ENCODE measurements at regions not wholly inside any gene's neighbourhood (a gene's known extent, or its start where the extent isn't known, plus 50 kb on each side); places are given as distances from the start of the nearest gene placed in this dataset.
"Not testable (repeated sequence)": the region's sequence is repeated elsewhere in the genome, so short reads cannot be mapped to it uniquely, and the experiment has no call there.

- no peak for DNase-seq
These were observed 56.3 kb upstream of the NCKAP5 start for GRCh38 chr2:133624551-133624950.

GRCh38 chr2:133627741-133628140, 59.5 kb upstream of the NCKAP5 start:
- DNase-seq = no peak

GRCh38 chr2:133633309-133633708, 65.0 kb upstream of the NCKAP5 start:
- DNase-seq = no peak

GRCh38 chr2:133633881-133634409, 65.7 kb upstream of the NCKAP5 start:
- no peak for DNase-seq

GRCh38 chr2:133635131-133635530, 66.9 kb upstream of the NCKAP5 start:
- no peak for DNase-seq

- DNase-seq = no peak
These were observed 68.0 kb upstream of the NCKAP5 start for GRCh38 chr2:133636287-133636686.

- no peak for DNase-seq
These were observed 71.8 kb upstream of the NCKAP5 start for GRCh38 chr2:133640103-133640502.

GRCh38 chr2:133641497-133641896, 73.2 kb upstream of the NCKAP5 start:
- DNase-seq = no peak

- DNase-seq = no peak
These were observed 73.9 kb upstream of the NCKAP5 start for GRCh38 chr2:133641942-133642725.

GRCh38 chr2:133642791-133643191, 74.5 kb upstream of the NCKAP5 start:
- DNase-seq = no peak

GRCh38 chr2:133643863-133644262, 75.6 kb upstream of the NCKAP5 start:
- DNase-seq = no peak

GRCh38 chr2:133644846-133645245, 76.6 kb upstream of the NCKAP5 start:
- no peak for DNase-seq

GRCh38 chr2:133647386-133647785, 79.1 kb upstream of the NCKAP5 start:
- not testable (repeated sequence) for DNase-seq

GRCh38 chr2:133651861-133652260, 83.6 kb upstream of the NCKAP5 start:
- DNase-seq = no peak

- DNase-seq = no peak
These were observed 84.1 kb upstream of the NCKAP5 start for GRCh38 chr2:133652398-133652797.

- no peak for DNase-seq
These were observed 84.8 kb upstream of the NCKAP5 start for GRCh38 chr2:133653056-133653455.

GRCh38 chr2:133654949-133655348, 86.7 kb upstream of the NCKAP5 start:
- DNase-seq = peak; percentile 2

GRCh38 chr2:133655610-133656009, 87.3 kb upstream of the NCKAP5 start:
- no peak for DNase-seq

GRCh38 chr2:133657591-133657990, 89.3 kb upstream of the NCKAP5 start:
- no peak for DNase-seq

- DNase-seq = no peak
These were observed 90.0 kb upstream of the NCKAP5 start for GRCh38 chr2:133658020-133658903.

- no peak for DNase-seq
These were observed 92.2 kb upstream of the NCKAP5 start for GRCh38 chr2:133660510-133660909.

- DNase-seq = no peak
These were observed 93.1 kb upstream of the NCKAP5 start for GRCh38 chr2:133661392-133661791.

GRCh38 chr2:133666621-133667020, 98.4 kb upstream of the NCKAP5 start:
- DNase-seq = no peak

GRCh38 chr2:133667085-133667484, 98.8 kb upstream of the NCKAP5 start:
- no peak for DNase-seq
